ENCODE measurements at regions not wholly inside any gene's neighbourhood (a gene's known extent, or its start where the extent isn't known, plus 50 kb on each side); places are given as distances from the start of the nearest gene placed in this dataset.

DNA sequence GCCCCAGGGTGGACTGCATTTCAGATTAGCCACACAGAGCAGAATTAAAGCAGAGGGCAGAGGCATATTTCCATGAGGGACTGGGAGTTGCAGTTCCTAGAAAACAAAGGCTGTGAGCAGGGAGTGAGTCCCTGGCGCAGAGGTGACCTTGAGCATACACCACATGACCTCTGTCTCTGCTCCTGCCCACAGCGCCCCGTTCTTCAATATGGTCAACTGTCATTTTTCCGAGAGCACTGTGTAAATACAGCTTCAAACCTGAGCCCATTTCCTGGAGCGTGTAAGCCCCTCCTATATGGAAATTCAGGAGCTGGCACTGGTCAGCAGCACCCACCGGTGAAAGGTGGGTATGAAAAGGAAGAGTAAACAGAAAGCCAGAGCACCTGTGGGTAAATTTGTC is 192.2 kb upstream of the PELI2 start:
- TF ChIP-seq ZNF384 (IDR thresholded peaks at IDR 0.05) (no peak), ARNT (IDR thresholded peaks at IDR 0.05) (no peak), LEF1 (IDR thresholded peaks at IDR 0.05; ENCODE audit: borderline replicate concordance) (no peak), SUZ12 (IDR thresholded peaks at IDR 0.05) (no peak), BHLHE40 (IDR thresholded peaks at IDR 0.05; ENCODE audit: borderline replicate concordance) (no peak), FOXA1 (IDR thresholded peaks at IDR 0.05) (no peak), TARDBP (IDR thresholded peaks at IDR 0.05) (no peak), SP1 (IDR thresholded peaks at IDR 0.05) (no peak), FOXK2 (IDR thresholded peaks at IDR 0.05) (no peak), NFRKB (IDR thresholded peaks at IDR 0.05) (no peak), L3MBTL2 (conservative IDR thresholded peaks at IDR 0.05) (no peak), CTBP1 (IDR thresholded peaks at IDR 0.05; ENCODE audit: borderline replicate concordance) (no peak)
- TF ChIP-seq, protein P1, sequence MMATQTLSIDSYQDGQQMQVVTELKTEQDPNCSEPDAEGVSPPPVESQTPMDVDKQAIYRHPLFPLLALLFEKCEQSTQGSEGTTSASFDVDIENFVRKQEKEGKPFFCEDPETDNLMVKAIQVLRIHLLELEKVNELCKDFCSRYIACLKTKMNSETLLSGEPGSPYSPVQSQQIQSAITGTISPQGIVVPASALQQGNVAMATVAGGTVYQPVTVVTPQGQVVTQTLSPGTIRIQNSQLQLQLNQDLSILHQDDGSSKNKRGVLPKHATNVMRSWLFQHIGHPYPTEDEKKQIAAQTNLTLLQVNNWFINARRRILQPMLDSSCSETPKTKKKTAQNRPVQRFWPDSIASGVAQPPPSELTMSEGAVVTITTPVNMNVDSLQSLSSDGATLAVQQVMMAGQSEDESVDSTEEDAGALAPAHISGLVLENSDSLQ (IDR thresholded peaks at IDR 0.05): no peak
- DNase-seq (ENCODE audit: extremely low spot score): no peak
- ChIA-PET CTCF (no interaction called here), POLR2A (no interaction called here)

GRCh38 chr14:55927028-55927427 is 191.2 kb upstream of the PELI2 start:
- no peak for TF ChIP-seq ARNT (IDR thresholded peaks at IDR 0.05)
- no peak for TF ChIP-seq FOXM1 (IDR thresholded peaks at IDR 0.05; ENCODE audit: borderline replicate concordance)
- TF ChIP-seq CTBP1 (IDR thresholded peaks at IDR 0.05; ENCODE audit: borderline replicate concordance): no peak
- no peak for TF ChIP-seq ZNF384 (IDR thresholded peaks at IDR 0.05)
- TF ChIP-seq NFRKB (IDR thresholded peaks at IDR 0.05): no peak
- no peak for TF ChIP-seq LEF1 (IDR thresholded peaks at IDR 0.05; ENCODE audit: borderline replicate concordance)
- TF ChIP-seq, protein P1 (IDR thresholded peaks at IDR 0.05): no peak
- TF ChIP-seq ELF4 (IDR thresholded peaks at IDR 0.05): no peak
- TF ChIP-seq FOXA1 (IDR thresholded peaks at IDR 0.05): no peak
- no peak for TF ChIP-seq SUZ12 (IDR thresholded peaks at IDR 0.05)
- TF ChIP-seq BHLHE40 (IDR thresholded peaks at IDR 0.05; ENCODE audit: borderline replicate concordance): no peak
- CTCF ChIA-PET: no interaction called here
- POLR2A ChIA-PET: no interaction called here
- no peak for DNase-seq (ENCODE audit: extremely low spot score)

GRCh38 chr14:55928276-55928675 is 189.9 kb upstream of the PELI2 start:
- no peak for TF ChIP-seq NFRKB (IDR thresholded peaks at IDR 0.05)
- no peak for TF ChIP-seq FOXK2 (IDR thresholded peaks at IDR 0.05)
- TF ChIP-seq, protein P1 (IDR thresholded peaks at IDR 0.05): no peak
- TF ChIP-seq L3MBTL2 (conservative IDR thresholded peaks at IDR 0.05): no peak
- TF ChIP-seq ARNT (IDR thresholded peaks at IDR 0.05): no peak
- no peak for TF ChIP-seq CTBP1 (IDR thresholded peaks at IDR 0.05; ENCODE audit: borderline replicate concordance)
- ChIA-PET POLR2A (no interaction called here), CTCF (no interaction called here)
- DNase-seq (ENCODE audit: extremely low spot score): no peak

- DNase-seq (ENCODE audit: extremely low spot score): peak; percentile 13
- ChIA-PET POLR2A (no interaction called here), CTCF (interaction anchor here (0.6 to 1.1 kb wide), 2 partner anchors 197 to 483 kb away, joined by 3 to 4 read pairs; no protein-coding TSS in a partner anchor)
- TF ChIP-seq FOXM1 (IDR thresholded peaks at IDR 0.05; ENCODE audit: borderline replicate concordance) (no peak), NFRKB (IDR thresholded peaks at IDR 0.05) (no peak), FOXK2 (IDR thresholded peaks at IDR 0.05) (no peak), ZNF384 (IDR thresholded peaks at IDR 0.05) (no peak), TARDBP (IDR thresholded peaks at IDR 0.05) (no peak), ELF4 (IDR thresholded peaks at IDR 0.05) (no peak), L3MBTL2 (conservative IDR thresholded peaks at IDR 0.05) (no peak), BHLHE40 (IDR thresholded peaks at IDR 0.05; ENCODE audit: borderline replicate concordance) (no peak), ARNT (IDR thresholded peaks at IDR 0.05) (no peak), SP1 (IDR thresholded peaks at IDR 0.05) (no peak), FOXA1 (IDR thresholded peaks at IDR 0.05) (no peak), HDGF (IDR thresholded peaks at IDR 0.05; ENCODE audit: borderline replicate concordance) (no peak), CTBP1 (IDR thresholded peaks at IDR 0.05; ENCODE audit: borderline replicate concordance) (no peak)
- TF ChIP-seq, protein P1 (IDR thresholded peaks at IDR 0.05): no peak
Observed at GRCh38 chr14:55929136-55929535, 189.1 kb upstream of the PELI2 start.

DNA sequence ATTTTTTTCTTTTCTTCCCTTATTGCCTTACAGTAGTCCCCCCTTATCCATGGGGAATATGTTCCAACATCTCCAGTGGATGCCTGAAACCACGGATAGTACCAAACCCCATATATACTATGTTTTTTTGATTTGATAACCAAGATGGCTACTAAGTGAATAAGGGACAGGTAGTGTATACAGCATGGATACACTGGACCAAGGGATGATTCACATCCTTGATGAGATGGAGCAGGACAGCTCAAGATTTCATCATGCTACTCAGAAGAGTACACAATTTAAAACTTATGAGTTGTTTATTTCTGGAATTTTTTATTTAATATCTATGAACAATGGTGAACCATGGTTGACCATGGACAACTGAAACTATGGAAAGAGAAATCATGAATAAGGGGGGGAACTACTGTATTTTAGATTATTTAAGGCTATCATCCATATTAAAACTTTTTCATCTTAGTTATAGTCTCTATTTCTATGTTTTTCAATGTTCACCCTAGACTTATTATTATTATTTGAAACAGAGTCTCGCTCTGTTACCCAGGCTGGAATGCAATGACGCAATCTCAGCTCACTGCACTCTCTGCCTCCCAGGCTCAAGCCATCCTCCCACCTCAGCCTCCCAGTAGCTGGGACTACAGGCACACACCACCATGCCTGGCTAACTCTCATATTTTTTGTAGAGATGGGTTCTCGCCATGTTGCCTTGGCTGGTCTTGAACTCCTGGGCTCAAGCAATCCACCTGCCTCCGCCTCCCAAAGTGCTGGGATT is 188.0 kb upstream of the PELI2 start:
- DNase-seq (ENCODE audit: extremely low spot score): no peak
- ChIA-PET CTCF (interaction anchor here (1.1 kb wide), 1 partner anchor 484 kb away, joined by 4 read pairs; no protein-coding TSS in a partner anchor), POLR2A (no interaction called here)
- TF ChIP-seq, protein P1 (IDR thresholded peaks at IDR 0.05): no peak
- TF ChIP-seq CTBP1 (IDR thresholded peaks at IDR 0.05; ENCODE audit: borderline replicate concordance) (no peak), FOXM1 (IDR thresholded peaks at IDR 0.05; ENCODE audit: borderline replicate concordance) (no peak), TARDBP (IDR thresholded peaks at IDR 0.05) (no peak), FOXA1 (IDR thresholded peaks at IDR 0.05) (no peak), SUZ12 (IDR thresholded peaks at IDR 0.05) (no peak)

Measured in HEK293T (cell line).